GM13977 (cell line): ENCODE measurements at regions not wholly inside any gene's neighbourhood (a gene's known extent, or its start where the extent isn't known, plus 50 kb on each side); places are given as distances from the start of the nearest gene placed in this dataset.

Experiments
- DNase-seq: peaks from one replicate; pipeline ENCODE4 v3.0.0; 2012; ENCODE audit warnings: low spot score
- CTCF ChIP-seq: IDR thresholded peaks from 2 replicates; pipeline ENCODE4 v1.5.1; 2012; ENCODE audit warnings: mild to moderate bottlenecking, control low read depth; ENCODE audit not compliant: insufficient read depth; ENCODE audit errors: extremely low read depth, missing control alignments
- in situ Hi-C: fragments of 300-500 bp; cut with MboI; formaldehyde crosslinking; loops from one replicate; pipeline ENCODE4 v1.12.0; 2022; ENCODE audit warnings: low sequenced_read_pairs, low pct_unique_long_range_greater_than_20kb, mixed read lengths, inconsistent platforms; ENCODE audit not compliant: unreplicated experiment

GRCh38 chr17:63171428-63172393 lies 205.7 kb downstream of the TANC2 start:
- no peak for DNase-seq
- in situ Hi-C loops = no loop called here
- no peak for TF ChIP-seq CTCF

- in situ Hi-C loops = no loop called here
- no peak for DNase-seq
- no peak for TF ChIP-seq CTCF
Measured at GRCh38 chr17:63173450-63173849, 207.4 kb downstream of the TANC2 start.

- DNase-seq = no peak
- TF ChIP-seq CTCF = no peak
- in situ Hi-C loops = no loop called here
Measured at GRCh38 chr17:63173903-63174302, 207.9 kb downstream of the TANC2 start.

- in situ Hi-C loops = no loop called here
Measured at GRCh38 chr17:63178530-63178929, 212.5 kb downstream of the TANC2 start.

GRCh38 chr17:63181856-63182255 lies 215.8 kb downstream of the TANC2 start:
- no peak for TF ChIP-seq CTCF
- in situ Hi-C loops = no loop called here
- DNase-seq = no peak

More at GRCh38 chr17:63178530-63178929, 212.5 kb downstream of the TANC2 start:
- no peak for TF ChIP-seq CTCF
- DNase-seq = no peak

GRCh38 chr17:63185420-63185819 lies 219.4 kb downstream of the TANC2 start:
- DNase-seq = no peak
- TF ChIP-seq CTCF = no peak
- in situ Hi-C loops = no loop called here
